IPS DF 6.9 (cell line): ENCODE measurements at regions not wholly inside any gene's neighbourhood (a gene's known extent, or its start where the extent isn't known, plus 50 kb on each side); places are given as distances from the start of the nearest gene placed in this dataset.

Source experiments
- DNase-seq: peaks from one replicate; pipeline ENCODE4 v3.0.0-alpha.2; 2013; ENCODE audit warnings: low read depth, low spot score
- H3K27ac ChIP-seq: one replicate; pipeline ENCODE4 v1.5.1; 2013; ENCODE audit warnings: low read length, control low read depth
- H3K27me3 ChIP-seq: 2 replicates; pipeline ENCODE4 v1.6.1; 2013; ENCODE audit warnings: mild to moderate bottlenecking, low read length; ENCODE audit not compliant: control insufficient read depth, insufficient read depth
- H3K36me3 ChIP-seq: 2 replicates; pipeline ENCODE4 v1.6.1; 2013; ENCODE audit warnings: low read length; ENCODE audit not compliant: control insufficient read depth, insufficient read depth
- H3K4me1 ChIP-seq: 2 replicates; pipeline ENCODE4 v1.6.1; 2013; ENCODE audit warnings: low read length; ENCODE audit not compliant: control insufficient read depth, insufficient read depth
- H3K4me3 ChIP-seq: 2 replicates; pipeline ENCODE4 v1.5.1; 2013; ENCODE audit warnings: mild to moderate bottlenecking, low read length
- H3K9me3 ChIP-seq: 2 replicates; pipeline ENCODE4 v1.6.1; 2013; ENCODE audit warnings: low read length, inconsistent platforms; ENCODE audit not compliant: control insufficient read depth, insufficient read depth
- WGBS: extraction: QIAGEN DNeasy Blood & Tissue Kit; methylation state at CpG from one replicate; pipeline ENCODE4 v1.1.7; 2013; ENCODE audit warnings: mixed read lengths, missing lambda C conversion rate; ENCODE audit not compliant: insufficient read length, insufficient coverage; 5-methylcytosine and 5-hydroxymethylcytosine counted together

DNA sequence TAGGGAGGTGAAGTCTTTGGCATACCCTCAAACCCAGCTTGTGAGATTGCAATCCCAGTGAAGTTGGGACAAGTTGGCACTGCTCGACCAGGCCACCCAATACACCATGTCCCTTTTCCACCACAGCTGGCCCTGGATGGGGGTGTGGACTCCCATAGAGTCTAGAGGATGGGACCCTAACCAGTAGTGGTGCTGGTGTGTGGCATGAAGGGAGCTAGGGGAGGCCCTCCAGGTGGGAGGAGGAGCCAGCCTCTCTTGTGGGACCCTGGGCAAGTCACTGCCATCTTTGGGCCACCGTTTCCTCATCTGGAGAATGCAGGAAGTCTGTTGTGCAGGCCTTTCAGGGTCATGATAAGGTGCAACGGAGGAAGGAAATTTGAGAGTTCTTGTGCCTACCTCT, 1854.9 kb downstream of the TP53TG3F start:
- no peak for DNase-seq
- no CpG with 5 or more reads among the region's 3 CpGs for WGBS
- Histone ChIP-seq H3K9me3 (peaks cover 30% of the 10 kb centered on the region), H3K27me3 (no peaks in the 10 kb centered on the region), H3K4me1 (no peaks in the 10 kb centered on the region), H3K4me3 (no peak overlapping the region), H3K27ac (no peak overlapping the region), H3K36me3 (no peaks in the 10 kb centered on the region; the same call in 1 of the 2 replicates)

DNA sequence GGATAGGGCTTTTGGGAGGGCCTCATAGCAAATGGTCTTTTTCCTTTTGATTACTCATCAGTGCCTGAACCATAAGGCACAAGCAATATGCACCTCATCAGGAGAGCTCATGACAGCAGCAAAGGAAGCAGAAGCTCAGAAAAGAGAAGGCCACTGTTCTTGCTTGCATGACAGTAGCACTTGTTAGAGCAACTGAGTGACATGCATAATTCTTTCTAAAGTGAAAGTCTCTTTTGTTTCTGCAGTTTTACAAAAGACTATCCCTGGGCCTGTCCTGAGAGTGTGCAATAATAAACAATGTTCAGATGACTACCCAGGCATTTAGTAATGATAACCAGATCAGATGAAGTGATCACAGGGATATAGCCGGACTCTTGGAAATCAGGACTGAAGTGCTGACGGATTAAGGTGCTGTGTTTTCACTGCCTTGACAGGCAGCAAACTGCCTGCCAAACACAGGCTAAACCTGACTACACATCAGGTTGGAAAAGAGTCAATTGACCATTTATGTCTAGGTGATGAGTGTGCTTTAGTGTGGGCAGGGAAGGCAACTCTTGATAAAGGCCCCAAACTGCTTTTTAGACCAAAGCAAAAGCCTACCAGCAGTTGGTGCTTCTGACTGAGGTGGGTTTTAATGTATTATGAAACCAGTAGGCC, 1860.3 kb downstream of the TP53TG3F start:
- Histone ChIP-seq H3K4me1 (no peaks in the 10 kb centered on the region), H3K9me3 (peaks cover 14% of the 10 kb centered on the region), H3K27me3 (no peaks in the 10 kb centered on the region), H3K4me3 (no peak overlapping the region), H3K27ac (no peak overlapping the region), H3K36me3 (no peaks in the 10 kb centered on the region)
- no CpG with 5 or more reads among the region's 2 CpGs for WGBS
- DNase-seq = no peak

DNA sequence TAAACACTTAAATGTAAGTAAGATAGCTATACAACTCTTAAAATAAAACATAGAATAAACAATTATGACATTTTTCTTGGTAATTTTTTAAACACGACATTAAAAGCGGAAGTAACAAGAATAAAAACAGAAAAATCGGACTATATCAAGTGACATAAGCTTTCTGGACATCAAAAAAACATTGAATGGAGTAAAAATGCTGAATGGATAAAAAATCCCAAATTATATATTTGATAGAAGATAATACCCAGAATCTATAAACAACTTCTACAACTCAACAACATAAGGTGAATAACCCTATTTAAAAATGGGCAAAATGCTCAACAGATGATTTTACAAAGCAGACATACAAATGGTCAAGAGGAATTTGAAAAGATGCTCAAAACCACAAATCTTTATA, 1866.5 kb downstream of the TP53TG3F start:
- Histone ChIP-seq H3K27me3 (no peaks in the 10 kb centered on the region), H3K4me3 (no peak overlapping the region), H3K27ac (no peak overlapping the region), H3K36me3 (no peaks in the 10 kb centered on the region), H3K4me1 (no peaks in the 10 kb centered on the region), H3K9me3 (peaks cover 9% of the 10 kb centered on the region)
- no CpG with 5 or more reads among the region's 3 CpGs for WGBS
- DNase-seq = no peak

DNA sequence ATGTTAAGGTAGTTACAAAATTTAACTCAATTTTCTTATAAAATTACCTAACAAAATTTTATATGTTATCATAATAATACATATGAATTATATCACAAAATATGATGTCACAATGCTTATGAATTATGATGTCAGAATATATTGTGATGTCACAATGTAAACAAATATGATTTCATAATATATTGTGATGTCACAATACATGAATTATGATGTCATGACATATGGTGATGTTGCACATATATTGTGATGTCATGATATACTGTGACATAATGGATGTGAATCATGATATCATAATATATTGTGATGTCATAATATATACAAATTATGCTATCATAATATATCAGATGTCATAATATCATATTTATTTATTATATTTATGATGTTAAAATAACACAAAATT, 1879.9 kb downstream of the TP53TG3F start:
- Histone ChIP-seq H3K27ac (no peak overlapping the region), H3K4me1 (no peaks in the 10 kb centered on the region), H3K4me3 (no peak overlapping the region), H3K9me3 (peaks cover 2% of the 10 kb centered on the region), H3K36me3 (no peaks in the 10 kb centered on the region; the same call in 1 of the 2 replicates), H3K27me3 (no peaks in the 10 kb centered on the region)
- no peak for DNase-seq

DNA sequence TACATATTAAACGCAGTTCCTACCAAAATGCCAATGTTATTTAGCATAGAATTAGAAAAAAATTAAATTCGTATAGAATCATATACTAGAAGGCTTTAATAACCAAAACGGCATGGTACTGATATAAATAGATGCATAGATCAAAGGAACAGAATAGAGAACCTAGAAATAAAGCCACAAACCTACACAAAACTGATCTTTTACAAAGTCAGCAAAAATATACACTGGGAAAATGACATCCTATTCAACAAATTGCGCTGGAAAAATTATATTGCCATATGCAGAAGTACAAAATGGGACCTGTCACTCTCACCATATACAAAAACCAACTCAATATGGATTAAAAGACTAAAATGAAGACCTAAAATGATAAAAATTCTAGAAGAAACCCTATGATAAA, 1882.6 kb downstream of the TP53TG3F start:
- Histone ChIP-seq H3K4me1 (no peaks in the 10 kb centered on the region), H3K4me3 (no peak overlapping the region), H3K27me3 (no peaks in the 10 kb centered on the region), H3K36me3 (no peaks in the 10 kb centered on the region; the same call in 1 of the 2 replicates), H3K27ac (no peak overlapping the region), H3K9me3 (peaks cover 5% of the 10 kb centered on the region)
- WGBS = no CpG with 5 or more reads among the region's 4 CpGs
- DNase-seq = no peak

DNA sequence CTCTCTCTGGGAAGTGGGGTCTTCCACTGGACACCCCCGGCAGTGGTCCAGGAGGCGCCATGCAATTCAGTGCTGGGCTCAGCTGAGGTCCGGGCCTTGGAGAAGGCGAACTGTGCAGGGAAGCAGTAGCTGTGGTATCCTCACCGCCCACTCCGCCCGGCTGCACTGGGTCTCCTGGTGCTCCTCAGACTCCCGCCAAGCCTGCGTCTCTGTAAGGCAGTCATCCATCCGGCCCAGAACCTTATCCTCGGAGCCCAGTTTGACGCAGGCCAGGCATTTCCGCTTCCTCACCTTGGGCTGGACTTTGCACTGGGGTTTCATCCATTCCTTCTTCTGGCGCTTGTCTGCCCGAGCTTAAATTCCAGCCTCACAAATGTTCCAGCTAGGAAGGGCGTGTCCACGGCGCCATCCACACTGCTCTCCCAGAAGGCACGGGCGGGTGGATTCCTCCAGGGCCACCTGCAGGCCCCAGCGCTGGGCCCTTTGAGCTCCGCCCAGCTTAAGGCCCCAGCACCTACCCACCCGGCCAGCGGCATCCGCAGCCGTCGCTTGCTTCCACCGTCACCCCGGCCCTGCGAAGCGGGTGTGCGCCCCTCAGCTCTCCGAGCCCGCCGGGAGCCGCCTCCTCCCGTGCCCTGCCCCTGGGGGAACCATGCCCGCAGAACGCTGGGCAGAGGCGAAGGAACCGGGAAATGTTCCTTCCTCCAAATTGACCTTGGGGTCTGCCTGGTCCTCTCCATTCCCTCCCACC, 1884.8 kb downstream of the TP53TG3F start:
- DNase-seq = no peak
- no peak overlapping the region for H3K4me3 ChIP-seq
- no peaks in the 10 kb centered on the region for H3K27me3 ChIP-seq
- H3K9me3 ChIP-seq = peaks cover 5% of the 10 kb centered on the region
- no peaks in the 10 kb centered on the region; the same call in 1 of the 2 replicates for H3K36me3 ChIP-seq
- H3K4me1 ChIP-seq = no peaks in the 10 kb centered on the region
- no peak overlapping the region for H3K27ac ChIP-seq
- WGBS = no CpG with 5 or more reads among the region's 41 CpGs

DNA sequence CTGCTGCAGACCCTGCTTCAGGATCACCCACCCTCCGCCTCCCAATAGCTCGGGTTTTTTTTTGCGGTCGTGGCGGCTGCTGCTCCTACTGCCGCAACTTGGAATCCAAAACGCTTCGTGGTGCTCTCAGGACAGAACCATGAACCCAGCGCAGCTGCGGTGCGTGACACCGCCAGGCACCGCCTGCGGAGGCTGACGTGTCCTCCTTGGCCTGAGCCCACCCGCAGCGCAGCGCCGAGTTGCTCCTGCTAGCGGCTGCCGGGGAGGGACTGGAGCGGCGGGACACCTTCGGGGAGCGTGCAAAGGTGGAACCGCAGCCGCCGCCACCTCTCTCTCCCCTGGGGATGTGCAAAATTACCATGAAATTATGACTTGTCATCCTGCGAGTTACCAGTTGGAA, 1893.0 kb downstream of the TP53TG3F start:
- no peaks in the 10 kb centered on the region for H3K36me3 ChIP-seq
- H3K27ac ChIP-seq = no peak overlapping the region
- H3K9me3 ChIP-seq = peaks cover 3% of the 10 kb centered on the region; the same call in 1 of the 2 replicates
- no CpG with 5 or more reads among the region's 29 CpGs for whole genome bisulfite sequencing
- no peak for DNase-seq
- no peaks in the 10 kb centered on the region for H3K27me3 ChIP-seq
- no peak overlapping the region for H3K4me3 ChIP-seq
- H3K4me1 ChIP-seq = no peaks in the 10 kb centered on the region; the same call in 1 of the 2 replicates

DNA sequence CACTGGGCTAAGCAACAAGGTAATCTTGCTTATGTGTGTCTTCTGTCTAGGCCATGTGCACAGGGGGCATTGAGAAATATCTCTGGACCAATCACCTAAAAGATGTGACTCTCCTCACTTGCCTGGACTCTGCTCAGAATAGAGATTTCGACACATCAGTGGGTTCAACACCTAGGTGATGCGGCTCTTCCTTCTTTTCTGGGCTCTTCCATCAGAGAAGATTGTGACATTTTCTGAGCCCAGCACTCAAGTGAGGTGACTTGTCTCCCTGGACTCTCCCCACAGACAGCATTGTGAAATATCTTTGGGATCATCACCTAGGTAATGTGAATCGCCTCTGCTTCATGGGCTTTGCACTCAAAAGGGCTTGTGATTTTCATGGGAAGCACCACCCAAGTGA, 1904.1 kb downstream of the TP53TG3F start:
- Histone ChIP-seq H3K9me3 (peaks cover 9% of the 10 kb centered on the region), H3K4me3 (no peak overlapping the region), H3K36me3 (no peaks in the 10 kb centered on the region), H3K27me3 (no peaks in the 10 kb centered on the region), H3K27ac (no peak overlapping the region), H3K4me1 (no peaks in the 10 kb centered on the region)
- DNase-seq = no peak
- WGBS = no CpG with 5 or more reads among the region's 3 CpGs

DNA sequence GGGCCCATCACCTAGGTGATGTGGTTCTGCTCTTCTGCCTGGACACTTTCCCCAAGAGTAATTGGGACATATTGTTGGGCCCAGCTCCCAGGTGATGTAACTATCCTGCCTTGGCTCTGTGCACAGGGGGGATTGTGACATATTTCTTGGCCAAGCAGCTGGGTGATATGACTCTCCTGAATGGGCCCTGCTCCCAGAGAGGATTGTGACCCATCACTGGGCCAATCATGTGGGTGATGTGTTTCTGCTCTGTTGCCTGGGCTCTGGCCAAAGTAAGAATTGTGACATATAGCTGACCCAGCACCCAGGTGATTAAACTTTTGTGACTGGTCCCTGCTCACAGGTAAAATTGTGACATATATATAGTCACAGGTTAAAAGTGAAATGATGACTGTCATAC, 1904.9 kb downstream of the TP53TG3F start:
- no peak overlapping the region for H3K4me3 ChIP-seq
- no peaks in the 10 kb centered on the region for H3K27me3 ChIP-seq
- H3K27ac ChIP-seq = no peak overlapping the region
- peaks cover 9% of the 10 kb centered on the region for H3K9me3 ChIP-seq
- H3K4me1 ChIP-seq = no peaks in the 10 kb centered on the region
- no peak for DNase-seq
- no peaks in the 10 kb centered on the region for H3K36me3 ChIP-seq

DNA sequence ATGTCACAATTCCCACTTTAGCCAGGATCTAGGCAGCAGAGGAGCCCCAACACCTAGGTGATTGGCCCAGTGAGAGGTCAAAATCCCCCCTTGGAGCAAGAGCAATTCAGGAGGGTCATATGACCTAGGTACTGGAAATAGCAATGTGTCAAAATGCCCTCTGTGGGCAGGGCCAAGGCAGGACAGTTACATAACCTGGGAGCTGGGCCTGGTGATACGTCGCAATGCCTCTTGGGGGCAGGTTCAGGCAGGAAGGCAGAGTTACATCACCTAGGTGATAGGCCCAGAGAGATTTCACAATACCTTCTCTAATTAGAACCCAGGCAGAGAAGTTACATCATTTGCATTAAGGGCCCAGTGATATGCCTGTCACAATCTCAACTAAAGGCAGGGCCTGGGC, 1906.3 kb downstream of the TP53TG3F start:
- Histone ChIP-seq H3K4me3 (no peak overlapping the region), H3K27ac (no peak overlapping the region), H3K36me3 (no peaks in the 10 kb centered on the region), H3K27me3 (no peaks in the 10 kb centered on the region), H3K9me3 (peaks cover 12% of the 10 kb centered on the region), H3K4me1 (no peaks in the 10 kb centered on the region)
- WGBS = no CpG with 5 or more reads among the region's 2 CpGs
- no peak for DNase-seq

DNA sequence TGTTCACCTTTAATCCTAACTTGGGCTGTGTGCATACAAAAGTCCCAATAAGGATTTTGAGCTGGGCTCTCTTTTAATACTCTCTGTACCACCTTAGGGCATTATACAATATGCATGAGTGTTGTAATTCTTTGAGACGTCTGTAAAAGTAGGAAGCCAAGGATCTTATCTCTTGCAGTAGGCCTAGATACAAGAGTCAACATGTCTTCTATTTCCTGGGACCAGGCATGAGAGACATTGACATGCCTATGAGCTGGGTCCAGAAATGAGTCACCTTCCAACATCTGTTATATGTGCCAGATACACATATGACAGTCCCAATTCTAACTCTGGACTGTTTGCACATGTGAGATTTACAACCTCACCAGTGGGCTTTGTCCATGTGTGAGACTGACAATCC, 1911.2 kb downstream of the TP53TG3F start:
- DNase-seq = no peak
- Histone ChIP-seq H3K4me3 (no peak overlapping the region), H3K4me1 (no peaks in the 10 kb centered on the region), H3K27me3 (no peaks in the 10 kb centered on the region), H3K36me3 (no peaks in the 10 kb centered on the region), H3K27ac (no peak overlapping the region), H3K9me3 (peaks cover 11% of the 10 kb centered on the region)
- no CpG with 5 or more reads among the region's 1 CpG for WGBS
